ENCODE measurements at regions not wholly inside any gene's neighbourhood (a gene's known extent, or its start where the extent isn't known, plus 50 kb on each side); places are given as distances from the start of the nearest gene placed in this dataset.
"Not testable (repeated sequence)": the region's sequence is repeated elsewhere in the genome, so short reads cannot be mapped to it uniquely, and the experiment has no call there.

DNA sequence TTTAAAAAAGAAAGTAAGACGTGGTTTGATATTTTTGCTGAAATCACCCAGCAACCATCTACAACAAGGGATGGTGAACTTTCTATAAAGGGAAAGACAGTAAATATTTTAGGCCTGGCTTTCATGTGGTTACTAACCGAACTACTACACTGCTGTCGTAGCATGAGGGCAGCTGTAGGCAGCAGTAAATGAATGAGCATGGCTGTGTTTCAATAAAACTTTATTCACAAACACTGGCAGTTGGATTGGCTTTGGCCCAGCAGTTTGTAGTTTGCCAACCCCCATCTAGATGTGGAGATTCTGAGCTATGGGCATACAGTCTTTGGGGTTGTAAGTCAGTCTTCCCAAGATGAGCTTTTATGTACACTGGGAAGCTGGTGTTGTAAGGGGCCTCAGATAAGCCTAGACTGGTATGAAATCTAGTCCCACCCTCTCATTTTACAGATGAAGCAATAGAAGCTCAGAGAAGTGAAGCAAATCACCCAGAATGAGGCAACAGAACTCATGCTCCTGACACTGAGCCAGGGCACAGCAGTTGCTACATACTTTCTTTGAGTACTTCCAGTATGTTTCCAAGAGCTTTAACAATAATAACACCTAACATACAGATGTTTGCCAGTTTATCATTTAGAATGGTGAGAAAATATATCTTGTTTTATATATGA lies 204.4 kb downstream of the ADAMTS15 start:
- intact Hi-C loops (cut with DNase I, micrococcal nuclease) = no loop called here

GRCh38 chr11:130653838-130654636 lies 205.6 kb downstream of the ADAMTS15 start:
- intact Hi-C loops (cut with DNase I, micrococcal nuclease) = no loop called here
- ATAC-seq (peak; percentile 94), DNase-seq (peak; percentile 57 to 80)

More for the DNA sequence above, 204.4 kb downstream of the ADAMTS15 start:
- ATAC-seq (no peak), DNase-seq (peak in 1 of 2 donors; percentile 16)

DNA sequence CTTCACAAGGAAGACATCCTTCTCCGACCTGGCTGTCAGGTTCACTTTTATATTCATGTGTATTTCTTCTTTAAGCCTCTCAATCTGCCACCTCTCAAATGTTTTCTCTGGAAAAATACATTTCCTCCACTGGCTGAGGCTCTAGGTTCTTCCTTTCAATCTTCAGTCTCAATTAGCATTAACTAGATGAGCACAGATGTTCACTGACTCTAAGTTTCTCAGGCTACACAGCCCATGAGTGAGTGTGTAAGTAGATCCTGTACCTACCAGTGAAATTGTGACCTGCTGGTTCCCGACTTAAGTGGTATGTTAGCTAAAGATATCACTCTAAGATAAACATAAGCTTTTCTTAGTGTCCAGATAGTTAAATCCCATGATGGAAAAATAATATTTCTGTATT lies 206.9 kb downstream of the ADAMTS15 start:
- intact Hi-C loops (cut with DNase I, micrococcal nuclease) = no loop called here
- ATAC-seq (no peak), DNase-seq (no peak)

DNA sequence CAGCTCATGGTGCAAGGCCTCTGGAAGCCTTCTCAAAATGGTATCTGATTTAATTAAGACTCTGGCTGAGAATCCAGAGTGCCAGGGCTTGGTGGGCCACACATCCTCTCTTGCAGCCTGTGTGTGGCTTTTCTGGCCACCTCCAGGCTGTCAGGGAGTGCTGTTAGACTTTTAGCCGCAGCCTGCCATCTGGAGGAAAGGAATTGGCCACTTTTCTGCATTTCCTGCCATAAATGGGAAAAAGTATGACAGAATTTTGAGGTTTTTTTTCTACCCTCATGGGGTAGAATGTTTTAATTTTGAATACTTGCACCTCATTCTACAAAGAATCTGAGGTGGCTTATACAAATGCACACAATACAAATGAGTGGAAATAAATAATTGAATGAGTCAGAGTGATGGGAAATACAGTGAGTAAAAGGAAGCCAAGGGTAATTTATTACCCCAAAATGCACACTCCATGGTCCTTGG lies 218.4 kb downstream of the ADAMTS15 start:
- intact Hi-C loops (cut with DNase I, micrococcal nuclease) = no loop called here
- no peak for DNase-seq
- no peak for ATAC-seq

- DNase-seq = no peak
- intact Hi-C loops (cut with DNase I, micrococcal nuclease) = no loop called here
- no peak for ATAC-seq
Measured at GRCh38 chr11:130668751-130669150, 220.3 kb downstream of the ADAMTS15 start.

DNA sequence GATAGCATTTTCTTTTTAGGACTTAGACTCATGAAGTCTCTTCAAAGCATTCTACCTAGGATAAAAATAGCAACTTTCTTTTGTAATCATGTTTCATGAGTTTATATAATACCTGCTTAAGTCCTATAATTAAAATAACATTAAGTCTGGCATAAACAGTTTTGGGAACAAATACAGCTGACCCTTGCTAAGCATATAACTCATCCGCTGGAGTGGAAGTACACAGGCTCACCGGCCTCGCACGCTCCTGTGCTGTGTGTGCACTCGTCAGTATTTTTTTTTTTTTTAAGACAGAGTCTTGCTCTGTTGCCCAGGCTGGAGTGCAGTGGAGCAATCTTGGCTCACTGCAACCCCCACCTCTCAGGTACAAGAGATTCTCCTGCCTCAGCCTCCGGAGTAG lies 221.8 kb downstream of the ADAMTS15 start:
- intact Hi-C loops (cut with DNase I, micrococcal nuclease) = no loop called here
- ATAC-seq = no peak
- DNase-seq = no peak

DNA sequence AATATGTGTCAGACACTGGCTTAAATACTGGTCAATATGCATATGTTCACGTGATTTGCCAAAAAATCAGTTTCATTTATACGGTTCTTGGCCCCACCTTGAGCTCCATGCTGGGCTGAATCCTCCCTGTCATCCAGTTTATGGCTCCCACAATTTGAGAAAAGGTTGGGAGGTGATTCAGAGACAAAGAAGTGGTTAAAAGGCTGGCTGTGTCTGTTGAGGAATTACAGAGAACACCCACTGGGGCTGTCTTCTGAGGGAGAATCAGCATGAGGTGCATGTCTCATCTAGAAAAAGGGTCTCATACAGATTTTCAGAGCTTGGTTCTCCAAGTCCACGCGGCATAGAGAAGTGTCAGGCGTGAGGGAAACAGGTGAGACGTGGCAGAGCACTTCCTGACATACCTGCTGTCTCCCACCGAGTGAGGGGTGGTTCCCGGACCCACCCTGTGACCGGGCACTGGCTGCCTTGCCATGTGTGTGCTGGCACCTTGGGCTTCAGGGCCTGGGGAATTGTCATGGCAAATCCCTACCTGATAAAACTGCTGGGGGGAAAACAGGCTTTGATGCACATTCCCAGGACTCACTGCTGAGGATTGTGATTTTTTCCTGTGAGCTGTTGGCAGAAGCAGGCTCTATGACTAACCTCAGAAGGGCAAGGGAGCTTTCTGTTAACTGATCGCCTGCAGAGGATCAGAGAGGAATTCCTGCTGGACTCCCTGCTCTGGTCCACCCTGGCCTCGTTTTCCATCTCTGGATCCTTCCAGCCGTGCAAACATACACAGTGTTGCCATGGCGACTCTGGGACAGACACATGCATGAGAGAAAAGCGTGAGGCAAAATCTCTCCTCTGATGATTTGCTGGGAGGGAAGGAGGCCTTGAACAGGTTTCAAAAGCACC lies 223.6 kb downstream of the ADAMTS15 start:
- ATAC-seq (no peak), DNase-seq (peak; percentile 20 to 57)
- intact Hi-C loops (cut with DNase I, micrococcal nuclease) = no loop called here

DNA sequence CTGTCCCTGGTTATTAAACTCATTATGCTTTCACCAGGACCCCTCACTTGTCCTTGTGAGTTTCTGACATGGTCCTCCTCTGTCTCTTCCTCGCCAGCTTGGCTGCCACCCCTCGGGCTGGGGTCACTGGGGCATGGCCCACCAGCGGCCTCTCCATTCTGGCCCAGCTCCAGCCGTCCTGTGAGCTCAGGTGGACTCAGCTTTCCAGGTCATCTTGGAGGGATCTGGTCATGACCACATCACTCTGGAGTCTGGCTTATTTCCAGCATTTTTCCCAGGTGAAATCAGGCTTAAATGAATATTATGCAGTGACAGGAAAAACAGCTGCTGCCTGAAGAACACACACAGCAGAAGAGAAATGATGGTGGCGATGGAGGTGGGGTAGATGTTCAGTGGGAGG lies 224.5 kb downstream of the ADAMTS15 start:
- no peak for DNase-seq
- ATAC-seq = no peak
- intact Hi-C loops (cut with DNase I, micrococcal nuclease) = no loop called here

DNA sequence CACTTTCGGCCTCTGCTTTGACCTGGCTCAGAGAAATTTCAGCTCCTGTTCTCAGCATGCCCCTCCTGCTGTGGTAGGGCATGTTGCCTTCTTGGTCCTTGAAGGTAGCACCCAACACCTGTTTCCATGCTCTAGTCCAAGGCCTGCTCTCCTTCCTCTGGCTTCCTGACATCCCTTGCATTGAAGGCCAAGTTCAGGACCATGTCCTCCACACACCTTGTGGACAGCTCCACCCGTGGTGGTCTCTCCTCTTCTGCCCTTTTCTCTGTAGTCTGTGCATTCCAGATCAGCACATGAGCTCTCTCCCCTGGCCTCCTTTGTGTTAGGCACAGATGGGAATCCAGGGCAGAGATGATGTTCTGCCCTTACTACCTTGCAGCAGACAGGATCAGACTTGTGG lies 225.3 kb downstream of the ADAMTS15 start:
- intact Hi-C loops (cut with DNase I, micrococcal nuclease) = no loop called here
- DNase-seq (no peak), ATAC-seq (no peak)

DNA sequence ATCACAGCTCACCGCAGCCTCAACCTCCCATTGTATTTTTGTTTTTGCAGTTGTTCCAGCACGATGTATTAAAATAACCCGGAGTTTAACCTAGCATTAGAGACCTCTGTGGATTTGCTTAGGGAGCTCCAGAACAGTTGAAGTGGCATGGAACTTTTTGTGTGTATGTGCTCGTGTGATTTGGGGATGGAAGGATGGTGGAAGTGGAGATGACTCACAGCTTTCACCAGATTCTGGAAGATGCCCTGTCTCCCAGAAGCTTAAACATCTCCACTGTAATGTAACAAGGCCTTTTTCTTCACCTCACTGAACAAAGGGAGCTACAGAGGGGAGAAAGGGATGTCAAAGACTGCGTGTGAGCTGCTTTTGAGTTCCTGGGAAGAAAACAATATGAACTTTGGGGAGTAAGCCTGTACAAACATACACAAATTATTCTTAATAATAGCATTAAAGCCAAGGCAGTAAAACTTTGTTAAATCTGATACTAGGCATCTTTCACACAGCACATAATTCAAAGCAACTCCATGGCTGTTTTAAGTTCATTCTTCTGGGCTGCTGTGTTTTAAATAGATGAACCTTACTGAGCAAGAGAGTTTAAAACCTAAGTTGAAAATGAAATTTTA lies 226.4 kb downstream of the ADAMTS15 start:
- no peak for DNase-seq
- intact Hi-C loops (cut with DNase I, micrococcal nuclease) = no loop called here
- ATAC-seq = no peak

DNA sequence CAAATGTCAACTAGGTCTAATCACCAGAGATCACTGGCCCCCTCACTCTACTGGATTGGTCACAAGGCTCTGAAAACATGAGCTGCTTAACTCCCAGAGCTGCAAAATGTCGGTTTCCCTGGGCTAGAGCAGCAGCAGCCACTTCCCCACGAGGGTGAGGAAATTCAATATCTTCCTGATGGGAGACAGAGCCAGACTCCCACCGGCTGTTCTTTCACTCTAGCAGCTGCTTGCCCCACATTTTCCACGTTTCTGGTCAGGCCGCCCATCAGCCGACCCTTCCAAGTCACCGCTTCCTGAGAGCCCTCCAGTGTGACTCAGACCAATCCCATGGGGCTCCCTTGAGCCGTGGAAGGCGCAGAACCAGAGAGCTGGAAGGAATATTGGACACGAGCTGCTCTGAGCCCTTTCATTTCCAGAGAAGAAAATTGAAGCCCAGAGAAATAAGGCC lies 227.0 kb downstream of the ADAMTS15 start:
- intact Hi-C loops (cut with DNase I, micrococcal nuclease) = no loop called here
- ATAC-seq (no peak), DNase-seq (peak in 1 of 2 donors; percentile 40)

DNA sequence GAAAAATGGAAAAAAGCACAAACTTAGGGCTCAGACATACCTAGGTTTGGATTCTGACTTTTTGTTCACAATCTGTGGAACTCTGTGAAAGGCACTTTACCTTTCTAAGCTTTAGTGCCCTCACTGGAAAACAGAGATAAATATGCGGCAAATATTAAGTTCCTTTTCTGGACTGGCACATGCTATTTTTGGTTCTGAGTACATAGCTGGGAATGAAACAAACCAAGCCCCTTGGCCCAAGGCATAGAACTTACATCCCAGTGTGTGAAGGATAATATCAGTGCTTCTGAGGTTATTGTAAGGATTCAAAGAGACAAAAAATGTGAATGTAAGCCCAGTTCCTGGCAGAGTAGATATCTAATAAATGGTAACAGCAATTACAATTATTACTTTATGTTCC lies 227.5 kb downstream of the ADAMTS15 start:
- intact Hi-C loops (cut with DNase I, micrococcal nuclease) = no loop called here
- DNase-seq = no peak
- ATAC-seq = no peak

DNA sequence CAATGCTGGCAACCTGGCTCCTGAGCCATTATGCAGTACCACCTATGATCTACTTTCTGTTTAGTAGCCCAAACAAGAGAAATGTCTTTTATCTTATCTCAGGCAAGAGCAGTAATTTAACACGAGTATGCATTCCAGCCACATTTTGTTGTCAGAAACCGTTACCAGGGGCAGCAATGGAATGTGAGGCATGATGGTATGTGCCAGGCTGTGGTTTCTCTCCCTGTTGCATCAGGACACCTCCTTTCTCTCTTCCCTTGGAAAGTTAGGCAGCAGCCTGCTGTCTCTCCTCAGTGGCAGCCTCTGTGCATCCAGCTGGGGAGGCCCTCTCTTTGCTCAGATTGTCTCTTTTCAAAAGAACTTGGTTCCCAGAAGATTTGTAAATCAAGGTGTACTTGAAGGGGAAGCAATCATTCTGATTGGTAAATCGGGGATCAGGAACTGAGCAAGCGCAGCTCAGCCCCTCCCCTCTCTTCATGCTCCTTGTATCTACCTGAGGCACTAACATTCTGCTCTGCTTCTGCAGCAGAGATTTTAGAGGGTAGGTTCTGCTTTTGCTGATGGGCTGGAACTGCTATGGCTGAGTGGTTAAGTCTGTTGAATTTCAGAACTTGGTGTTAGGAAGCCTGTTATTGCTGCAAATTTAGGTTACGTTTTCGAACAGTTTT lies 229.2 kb downstream of the ADAMTS15 start:
- DNase-seq = no peak
- intact Hi-C loops (cut with DNase I, micrococcal nuclease) = no loop called here
- ATAC-seq = no peak

DNA sequence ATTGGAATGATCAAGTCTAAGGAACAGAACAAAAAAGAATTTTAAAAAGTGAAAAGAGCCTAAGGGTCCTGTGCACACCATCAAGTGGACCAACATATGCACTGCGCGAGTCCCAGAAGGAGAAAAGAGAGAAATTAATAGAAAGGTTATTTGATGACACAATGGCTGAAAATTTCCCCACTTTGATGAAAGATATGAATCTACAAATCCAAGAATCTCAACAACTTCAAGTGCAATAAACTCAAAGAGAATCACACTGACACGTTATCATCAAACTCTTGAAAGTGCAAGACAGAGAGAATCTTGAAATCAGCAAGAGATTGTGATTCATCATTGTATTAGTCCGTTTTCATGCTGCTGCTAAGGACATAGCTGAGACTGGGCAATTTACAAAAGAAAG lies 230.8 kb downstream of the ADAMTS15 start:
- intact Hi-C loops (cut with DNase I, micrococcal nuclease) = no loop called here
- DNase-seq (no peak), ATAC-seq (no peak)

GRCh38 chr11:130682471-130682870 lies 233.8 kb downstream of the SNX19 start:
- ATAC-seq; intact Hi-C loops (cut with DNase I, micrococcal nuclease); DNase-seq: not testable (repeated sequence)

DNA sequence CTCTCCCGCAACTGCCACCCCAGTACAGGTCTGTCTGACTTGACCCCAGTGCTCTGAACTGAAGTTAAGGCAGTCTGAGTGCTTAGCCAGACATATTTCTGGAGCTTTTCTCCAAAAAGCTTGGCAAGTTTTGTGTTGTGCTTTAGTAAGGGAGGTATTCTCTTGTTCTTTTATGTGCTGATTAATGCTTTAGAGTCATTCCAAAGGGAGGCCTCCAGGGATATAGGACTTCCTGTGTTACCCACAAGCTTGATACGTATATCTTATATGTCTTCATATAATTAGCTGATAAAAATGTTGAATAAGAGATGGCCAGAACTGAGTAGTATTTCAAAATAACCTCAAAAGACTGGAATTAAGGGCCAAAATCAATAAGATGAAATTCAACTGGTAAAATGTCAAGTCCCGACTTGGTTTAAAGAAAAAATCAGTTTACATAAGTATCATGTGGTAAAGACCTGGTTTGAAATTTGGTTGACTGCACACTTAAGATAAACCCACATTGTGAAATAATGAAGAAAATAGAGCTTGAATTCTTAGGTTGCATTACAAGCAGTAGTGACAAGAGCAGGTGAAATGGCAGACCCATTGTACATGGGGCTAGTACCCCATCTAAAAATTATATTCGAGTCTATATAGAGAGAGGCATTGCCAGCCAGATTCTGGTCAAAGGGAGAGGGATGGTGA lies 226.9 kb downstream of the SNX19 start:
- ATAC-seq = no peak
- no peak for DNase-seq
- intact Hi-C loops (cut with DNase I, micrococcal nuclease) = no loop called here

- intact Hi-C loops (cut with DNase I, micrococcal nuclease) = no loop called here
- DNase-seq = no peak
Measured at GRCh38 chr11:130691581-130691980, 224.7 kb downstream of the SNX19 start.

DNA sequence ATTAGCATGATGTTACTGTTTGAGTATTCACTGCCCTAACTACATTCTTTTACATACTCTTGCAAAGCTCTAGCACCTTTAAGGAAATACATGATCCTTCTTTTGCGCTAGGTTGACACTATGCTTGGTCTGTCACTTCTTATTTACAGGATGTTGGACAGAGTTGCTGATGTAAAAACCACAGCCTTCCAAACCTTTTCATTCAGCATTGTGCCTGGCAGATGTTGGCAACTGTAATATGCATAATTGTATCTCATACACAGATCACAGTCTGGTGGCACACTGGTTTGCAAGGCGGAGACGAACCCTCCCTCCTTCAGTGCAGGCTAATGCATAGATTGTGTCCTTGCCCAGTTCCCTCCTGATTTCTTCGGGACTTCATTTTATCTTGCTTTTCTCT lies 224.1 kb downstream of the SNX19 start:
- no peak for ATAC-seq
- intact Hi-C loops (cut with DNase I, micrococcal nuclease) = no loop called here

More at GRCh38 chr11:130691581-130691980, 224.7 kb downstream of the SNX19 start:
- ATAC-seq = no peak

More for the DNA sequence above, 224.1 kb downstream of the SNX19 start:
- no peak for DNase-seq
